ENCODE measurements at regions not wholly inside any gene's neighbourhood (a gene's known extent, or its start where the extent isn't known, plus 50 kb on each side); places are given as distances from the start of the nearest gene placed in this dataset.
"Not testable (repeated sequence)": the region's sequence is repeated elsewhere in the genome, so short reads cannot be mapped to it uniquely, and the experiment has no call there.

- TF ChIP-seq, protein P1, sequence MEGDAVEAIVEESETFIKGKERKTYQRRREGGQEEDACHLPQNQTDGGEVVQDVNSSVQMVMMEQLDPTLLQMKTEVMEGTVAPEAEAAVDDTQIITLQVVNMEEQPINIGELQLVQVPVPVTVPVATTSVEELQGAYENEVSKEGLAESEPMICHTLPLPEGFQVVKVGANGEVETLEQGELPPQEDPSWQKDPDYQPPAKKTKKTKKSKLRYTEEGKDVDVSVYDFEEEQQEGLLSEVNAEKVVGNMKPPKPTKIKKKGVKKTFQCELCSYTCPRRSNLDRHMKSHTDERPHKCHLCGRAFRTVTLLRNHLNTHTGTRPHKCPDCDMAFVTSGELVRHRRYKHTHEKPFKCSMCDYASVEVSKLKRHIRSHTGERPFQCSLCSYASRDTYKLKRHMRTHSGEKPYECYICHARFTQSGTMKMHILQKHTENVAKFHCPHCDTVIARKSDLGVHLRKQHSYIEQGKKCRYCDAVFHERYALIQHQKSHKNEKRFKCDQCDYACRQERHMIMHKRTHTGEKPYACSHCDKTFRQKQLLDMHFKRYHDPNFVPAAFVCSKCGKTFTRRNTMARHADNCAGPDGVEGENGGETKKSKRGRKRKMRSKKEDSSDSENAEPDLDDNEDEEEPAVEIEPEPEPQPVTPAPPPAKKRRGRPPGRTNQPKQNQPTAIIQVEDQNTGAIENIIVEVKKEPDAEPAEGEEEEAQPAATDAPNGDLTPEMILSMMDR (conservative IDR thresholded peaks at IDR 0.05): no peak
- Histone ChIP-seq H2BK20ac (ENCODE audit: low read depth, low read length, poor library complexity, severe bottlenecking) (no peak overlapping the region), H2AFZ (ENCODE audit: low read length) (no peak overlapping the region), H4K91ac (ENCODE audit: insufficient read length, low read depth, low read length) (no peak overlapping the region), H3K79me2 (ENCODE audit: insufficient read depth, low read length) (no peaks in the 10 kb centered on the region), H3K9me3 (ENCODE audit: control insufficient read depth, low read depth, low read length) (no peaks in the 10 kb centered on the region), H3K23ac (ENCODE audit: insufficient read length, low read depth, low read length) (no peak overlapping the region), H3K4ac (ENCODE audit: low read depth, low read length) (no peak overlapping the region), H2BK120ac (ENCODE audit: low read depth, low read length, poor library complexity, severe bottlenecking) (no peak overlapping the region), H2BK15ac (ENCODE audit: low read depth, low read length) (no peak overlapping the region), H4K20me1 (ENCODE audit: control insufficient read depth, insufficient read depth, insufficient read length) (no peaks in the 10 kb centered on the region), H3T11ph (ENCODE audit: low read length) (no peak overlapping the region), H2BK5ac (ENCODE audit: insufficient read length, low read length) (no peak overlapping the region), H3K27me3 (ENCODE audit: insufficient read depth, low read length) (no peaks in the 10 kb centered on the region), H3K23me2 (ENCODE audit: insufficient read length, low read depth, low read length, poor library complexity, severe bottlenecking) (no peaks in the 10 kb centered on the region), H4K5ac (ENCODE audit: insufficient read length, low read depth, low read length) (no peak overlapping the region), H3K18ac (ENCODE audit: insufficient read length, low read depth, low read length) (no peak overlapping the region), H3K56ac (ENCODE audit: insufficient read length, low read depth, low read length) (no peak overlapping the region), H3K14ac (ENCODE audit: insufficient read depth, low read length) (no peak overlapping the region), H2BK12ac (ENCODE audit: insufficient read length, low read depth, low read length) (no peak overlapping the region), H2AK5ac (ENCODE audit: insufficient read length, low read length) (no peak overlapping the region), H3K4me1 (ENCODE audit: insufficient read depth, low read length) (no peaks in the 10 kb centered on the region), H3K9ac (ENCODE audit: extremely low read depth, insufficient read length, low read length) (no peak overlapping the region), H4K8ac (replicated peaks; ENCODE audit: insufficient read length, low read depth, low read length) (no peak overlapping the region), H3K27ac (ENCODE audit: insufficient read length, low read depth, low read length) (no peak overlapping the region), H3K79me1 (ENCODE audit: insufficient read depth, low read depth, low read length, poor library complexity, severe bottlenecking) (no peaks in the 10 kb centered on the region), H3K4me2 (ENCODE audit: insufficient read depth, insufficient read length, low read length) (no peak overlapping the region)
- DNase-seq: no peak
- no peak overlapping the region for H3K4me3 Mint-ChIP-seq
- peaks cover 45% of the 10 kb centered on the region for H3K27me3 Mint-ChIP-seq (ENCODE audit: low read depth)
- no CpG with 5 or more reads among the region's 2 CpGs for WGBS (ENCODE audit: extremely low coverage, insufficient read length, low lambda C conversion rate)
- peaks cover 0 to 1% (median 0%) of the 10 kb centered on the region in 3 experiments; a peak in 2 of 7 replicates for H3K36me3 Mint-ChIP-seq (ENCODE audit: insufficient read depth in 1 of 3, low read depth in 3 of 3)
- peaks cover 0 to 8% of the 10 kb centered on the region in 2 experiments; a peak in 2 of 4 replicates for H3K4me1 Mint-ChIP-seq
- no peak overlapping the region for H3K27ac Mint-ChIP-seq
- H3K9me3 Mint-ChIP-seq: peaks cover 13 to 16% of the 10 kb centered on the region in 2 experiments
Observed at GRCh38 chr14:89098254-89098653, 273.8 kb downstream of the TTC8 start.

DNA sequence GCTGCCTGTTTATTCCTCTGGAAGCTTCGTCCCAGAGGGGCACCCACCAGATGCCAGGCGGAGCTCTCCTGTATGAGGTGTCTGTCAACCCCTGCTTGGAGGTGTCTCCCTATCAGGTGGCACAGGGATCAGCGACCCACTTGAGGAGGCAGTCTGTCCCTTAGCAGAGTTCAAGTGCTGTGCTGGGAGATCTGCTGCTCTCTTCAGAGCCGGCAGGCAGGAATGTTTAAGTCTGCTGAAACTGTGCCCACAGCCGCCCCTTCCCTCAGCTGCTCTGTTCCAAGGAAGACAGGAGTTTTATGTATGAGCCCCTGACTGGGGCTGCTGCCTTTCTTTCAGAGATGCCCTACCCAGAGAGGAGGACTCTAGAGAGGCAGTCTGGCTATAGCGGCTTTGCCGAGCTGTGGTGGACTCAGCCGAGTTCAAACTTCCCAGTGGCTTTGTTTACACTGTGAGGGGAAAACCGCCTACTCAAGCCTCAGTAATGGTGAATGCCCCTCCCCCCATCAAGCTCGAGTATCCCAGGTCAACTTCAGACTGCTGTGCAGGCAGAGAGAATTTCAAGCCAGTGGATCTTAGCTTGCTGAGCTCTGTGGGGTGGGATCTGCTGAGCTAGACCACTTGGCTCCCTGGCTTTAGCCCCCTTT is 279.8 kb downstream of the TTC8 start:
- H4K91ac ChIP-seq (ENCODE audit: insufficient read length, low read depth, low read length); H3K4me3 Mint-ChIP-seq; H3K56ac ChIP-seq (ENCODE audit: insufficient read length, low read depth, low read length); H3K18ac ChIP-seq (ENCODE audit: insufficient read length, low read depth, low read length); H3K79me1 ChIP-seq (ENCODE audit: insufficient read depth, low read depth, low read length, poor library complexity, severe bottlenecking); H3K27ac Mint-ChIP-seq; H3T11ph ChIP-seq (ENCODE audit: low read length); H3K27me3 ChIP-seq (ENCODE audit: insufficient read depth, low read length); H2BK120ac ChIP-seq (ENCODE audit: low read depth, low read length, poor library complexity, severe bottlenecking); H2BK15ac ChIP-seq (ENCODE audit: low read depth, low read length); H3K23ac ChIP-seq (ENCODE audit: insufficient read length, low read depth, low read length); DNase-seq; H3K9me3 ChIP-seq (ENCODE audit: control insufficient read depth, low read depth, low read length); H3K9ac ChIP-seq (ENCODE audit: extremely low read depth, insufficient read length, low read length); H4K20me1 ChIP-seq (ENCODE audit: control insufficient read depth, insufficient read depth, insufficient read length); H3K4me2 ChIP-seq (ENCODE audit: insufficient read depth, insufficient read length, low read length); H3K27ac ChIP-seq (ENCODE audit: insufficient read length, low read depth, low read length); H4K8ac ChIP-seq (replicated peaks; ENCODE audit: insufficient read length, low read depth, low read length); H2BK12ac ChIP-seq (ENCODE audit: insufficient read length, low read depth, low read length); H3K4me1 ChIP-seq (ENCODE audit: insufficient read depth, low read length); H4K5ac ChIP-seq (ENCODE audit: insufficient read length, low read depth, low read length); H2BK20ac ChIP-seq (ENCODE audit: low read depth, low read length, poor library complexity, severe bottlenecking); H2AFZ ChIP-seq (ENCODE audit: low read length); H2BK5ac ChIP-seq (ENCODE audit: insufficient read length, low read length); H3K23me2 ChIP-seq (ENCODE audit: insufficient read length, low read depth, low read length, poor library complexity, severe bottlenecking); H3K79me2 ChIP-seq (ENCODE audit: insufficient read depth, low read length); H3K14ac ChIP-seq (ENCODE audit: insufficient read depth, low read length); H3K4ac ChIP-seq (ENCODE audit: low read depth, low read length); H2AK5ac ChIP-seq (ENCODE audit: insufficient read length, low read length); H3K4me1 Mint-ChIP-seq: not testable (repeated sequence)
- Mint-ChIP-seq H3K36me3 (ENCODE audit: insufficient read depth in 1 of 3, low read depth in 3 of 3) (peaks cover 0 to 23% (median 8%) of the 10 kb centered on the region in 3 experiments; a peak in 5 of 7 replicates), H3K27me3 (ENCODE audit: low read depth) (peaks cover 55% of the 10 kb centered on the region), H3K9me3 (peaks cover 27 to 36% of the 10 kb centered on the region in 2 experiments)
- WGBS (ENCODE audit: extremely low coverage, insufficient read length, low lambda C conversion rate): no CpG with 5 or more reads among the region's 10 CpGs
